HUES64 (cell line): ENCODE measurements at regions not wholly inside any gene's neighbourhood (a gene's known extent, or its start where the extent isn't known, plus 50 kb on each side); places are given as distances from the start of the nearest gene placed in this dataset.
"Not testable (repeated sequence)": the region's sequence is repeated elsewhere in the genome, so short reads cannot be mapped to it uniquely, and the experiment has no call there.

Experiments used
- H3K27ac ChIP-seq: 2 replicates; pipeline ENCODE4 v1.7.0; 2013; ENCODE audit warnings: low read depth, low read length, inconsistent platforms
- H3K27me3 ChIP-seq: 2 replicates; pipeline ENCODE4 v1.6.1; 2013; ENCODE audit warnings: mild to moderate bottlenecking, low read length; ENCODE audit not compliant: insufficient read depth
- H3K36me3 ChIP-seq: 2 replicates; pipeline ENCODE4 v1.6.1; 2013; ENCODE audit warnings: mild to moderate bottlenecking, low read length; ENCODE audit not compliant: insufficient read depth
- H3K4me1 ChIP-seq: 2 replicates; pipeline ENCODE4 v1.6.1; 2013; ENCODE audit warnings: mild to moderate bottlenecking, low read length, moderate library complexity; ENCODE audit not compliant: insufficient read depth
- H3K4me3 ChIP-seq: 2 replicates; pipeline ENCODE4 v1.5.1; 2013; ENCODE audit warnings: mild to moderate bottlenecking, low read length, moderate library complexity
- H3K9ac ChIP-seq: 2 replicates; pipeline ENCODE4 v1.6.1; 2013; ENCODE audit warnings: mild to moderate bottlenecking, low read depth, low read length
- H3K9me3 ChIP-seq: 2 replicates; pipeline ENCODE4 v1.6.1; 2013; ENCODE audit warnings: low read depth, low read length; ENCODE audit not compliant: insufficient read depth
- WGBS: fragments of 150-250, 120-280 bp; methylation state at CpG from one replicate; pipeline ENCODE4 v1.1.7; 2013; ENCODE audit warnings: missing lambda C conversion rate; 5-methylcytosine and 5-hydroxymethylcytosine counted together

DNA sequence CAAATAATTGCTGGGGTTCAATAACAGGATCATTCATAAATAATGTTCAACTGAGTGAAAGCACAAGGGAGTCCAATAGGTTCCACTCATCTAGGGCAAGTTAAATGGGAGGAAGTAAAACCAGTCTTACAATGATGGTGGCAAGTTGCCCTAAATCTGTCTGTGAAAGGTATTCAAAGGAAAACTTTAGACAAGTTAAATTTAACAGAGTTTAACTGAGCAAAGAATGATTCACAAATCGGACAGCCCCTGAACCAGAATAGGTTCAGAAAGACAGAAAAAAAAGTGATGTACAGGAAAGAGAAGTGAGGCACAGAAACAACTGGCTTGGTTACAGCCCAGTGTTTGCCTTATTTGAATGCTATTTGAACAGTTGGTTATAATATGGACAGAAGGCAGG lies 183.5 kb upstream of the ADGRL4 start:
- no peak overlapping the region for H3K9ac ChIP-seq
- H3K36me3 ChIP-seq, result no peaks in the 10 kb centered on the region
- no peaks in the 10 kb centered on the region for H3K27me3 ChIP-seq
- no peaks in the 10 kb centered on the region for H3K9me3 ChIP-seq
- no peak overlapping the region for H3K27ac ChIP-seq
- WGBS, result 100% methylated on average over 1 of the region's 1 CpG
- H3K4me1 ChIP-seq, result peaks cover 11% of the 10 kb centered on the region
- H3K4me3 ChIP-seq, result no peak overlapping the region

DNA sequence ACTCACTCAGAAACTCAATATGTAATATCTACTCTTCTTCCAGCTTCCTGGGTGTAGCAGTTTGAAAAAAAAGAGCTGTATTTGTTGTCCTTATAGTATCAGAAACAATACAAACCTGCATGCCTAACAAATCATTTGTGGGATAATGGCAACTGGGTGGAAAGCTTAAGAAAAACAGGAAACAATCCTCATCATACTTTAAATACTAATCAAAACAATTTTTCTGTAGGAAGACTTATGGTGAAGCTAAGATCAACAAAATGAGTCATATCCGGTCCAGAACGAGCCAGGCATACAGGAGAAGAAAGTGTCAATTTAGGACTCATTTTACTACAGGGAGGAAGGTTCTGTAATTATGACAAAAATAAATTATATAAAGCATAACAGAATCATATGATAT lies 181.8 kb upstream of the ADGRL4 start:
- no peaks in the 10 kb centered on the region for H3K9me3 ChIP-seq
- 91% methylated on average over 1 of the region's 2 CpGs for WGBS
- no peak overlapping the region for H3K27ac ChIP-seq

DNA sequence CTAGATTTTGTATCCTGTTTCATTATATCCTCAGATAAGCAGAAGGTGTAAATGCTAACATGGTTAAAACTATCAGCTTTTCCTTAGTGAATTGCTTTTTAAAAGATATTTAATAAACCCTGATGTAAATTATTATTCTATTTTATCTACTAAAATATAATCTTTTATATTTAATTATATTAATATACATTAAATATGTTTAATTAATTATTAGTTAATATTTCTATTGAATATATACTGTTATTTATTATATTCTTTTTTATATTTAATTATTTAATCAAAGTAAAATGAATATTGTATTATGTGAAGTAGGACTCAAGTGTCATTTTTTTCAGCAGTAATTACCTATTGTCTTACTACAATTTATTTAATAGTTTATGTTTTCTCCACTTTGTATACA lies 179.7 kb upstream of the ADGRL4 start:
- no peaks in the 10 kb centered on the region for H3K36me3 ChIP-seq
- no peak overlapping the region for H3K27ac ChIP-seq
- no peak overlapping the region for H3K4me3 ChIP-seq
- H3K9ac ChIP-seq, result no peak overlapping the region
- no peaks in the 10 kb centered on the region for H3K4me1 ChIP-seq
- H3K27me3 ChIP-seq, result no peaks in the 10 kb centered on the region
- H3K9me3 ChIP-seq, result no peaks in the 10 kb centered on the region

More for the DNA sequence above, 181.8 kb upstream of the ADGRL4 start:
- no peak overlapping the region for H3K4me3 ChIP-seq
- no peak overlapping the region for H3K9ac ChIP-seq
- peaks cover 4% of the 10 kb centered on the region for H3K4me1 ChIP-seq
- H3K27me3 ChIP-seq, result no peaks in the 10 kb centered on the region
- no peaks in the 10 kb centered on the region for H3K36me3 ChIP-seq

DNA sequence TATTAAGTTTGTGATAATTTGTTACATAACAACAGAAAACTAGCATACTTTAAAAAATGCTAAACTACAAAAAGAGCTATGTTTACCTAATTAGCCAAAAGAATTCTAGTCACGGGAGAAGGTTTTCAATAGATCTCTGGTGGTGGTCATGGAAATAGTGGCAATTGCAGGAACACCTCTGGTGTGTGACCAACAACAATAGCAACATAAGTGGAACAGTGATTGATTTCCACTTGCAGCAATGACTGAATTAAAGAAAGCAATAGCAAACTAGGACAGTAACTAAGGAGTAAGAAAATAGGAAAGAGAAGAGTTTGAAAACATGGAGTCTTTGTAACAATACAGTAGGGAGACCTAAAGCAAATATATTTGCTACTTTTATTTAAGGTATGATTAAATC lies 171.3 kb upstream of the ADGRL4 start:
- H3K4me1 ChIP-seq, result no peaks in the 10 kb centered on the region
- no peak overlapping the region for H3K4me3 ChIP-seq
- no peaks in the 10 kb centered on the region for H3K27me3 ChIP-seq
- WGBS, result 100% methylated on average over 1 of the region's 1 CpG
- H3K9me3 ChIP-seq, result 0 out of 2 replicates have a peak, but pooled peaks cover 6% of the 10 kb centered on the region
- no peak overlapping the region for H3K27ac ChIP-seq
- H3K36me3 ChIP-seq, result no peaks in the 10 kb centered on the region
- no peak overlapping the region for H3K9ac ChIP-seq

DNA sequence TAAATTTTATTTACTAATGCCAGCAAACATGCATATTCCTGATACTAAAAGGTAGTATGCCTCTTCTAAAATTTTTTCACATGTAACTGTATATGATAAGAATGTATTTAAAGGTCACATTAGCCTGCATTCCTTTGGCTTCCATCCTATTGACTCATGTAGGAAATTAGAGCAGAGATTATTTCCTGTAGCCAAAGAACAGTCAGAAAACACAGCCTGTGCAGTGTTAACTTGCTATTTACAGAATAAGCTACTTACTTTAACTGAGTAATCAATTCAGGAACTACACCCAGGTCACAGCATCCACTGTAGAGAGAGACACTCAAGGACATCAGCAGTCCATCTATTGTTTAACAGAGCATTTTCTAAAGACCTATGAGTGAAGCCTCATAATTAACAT lies 154.5 kb upstream of the ADGRL4 start:
- H3K9me3 ChIP-seq, result peaks cover 10% of the 10 kb centered on the region
- no peak overlapping the region for H3K9ac ChIP-seq
- no peaks in the 10 kb centered on the region for H3K4me1 ChIP-seq
- H3K36me3 ChIP-seq, result no peaks in the 10 kb centered on the region
- H3K27me3 ChIP-seq, result no peaks in the 10 kb centered on the region
- H3K4me3 ChIP-seq, result no peak overlapping the region
- no peak overlapping the region for H3K27ac ChIP-seq

DNA sequence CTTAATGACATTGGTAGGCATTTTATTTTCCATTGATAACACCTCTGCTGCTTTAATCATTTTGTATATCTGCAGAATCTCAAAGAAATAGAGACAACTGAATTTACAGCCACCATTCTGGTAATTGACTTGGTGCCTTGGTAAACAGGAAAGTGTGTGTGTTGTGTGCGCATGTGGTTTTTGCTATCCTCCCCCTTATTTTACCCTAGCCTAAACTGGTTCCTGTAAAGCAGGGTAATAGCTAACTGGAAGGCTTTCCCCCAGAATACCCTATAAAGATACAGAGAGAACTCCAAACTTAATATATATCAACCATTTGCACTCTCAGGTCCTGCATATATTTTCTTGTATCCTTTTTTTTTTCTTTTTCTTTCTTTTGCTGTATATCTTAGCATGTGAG lies 149.5 kb upstream of the ADGRL4 start:
- Histone ChIP-seq H3K27me3 (no peaks in the 10 kb centered on the region), H3K9ac (no peak overlapping the region), H3K36me3 (no peaks in the 10 kb centered on the region), H3K4me1 (no peaks in the 10 kb centered on the region), H3K4me3 (no peak overlapping the region), H3K9me3 (no peaks in the 10 kb centered on the region), H3K27ac (no peak overlapping the region)
- WGBS, result no CpG with 5 or more reads among the region's 1 CpG

DNA sequence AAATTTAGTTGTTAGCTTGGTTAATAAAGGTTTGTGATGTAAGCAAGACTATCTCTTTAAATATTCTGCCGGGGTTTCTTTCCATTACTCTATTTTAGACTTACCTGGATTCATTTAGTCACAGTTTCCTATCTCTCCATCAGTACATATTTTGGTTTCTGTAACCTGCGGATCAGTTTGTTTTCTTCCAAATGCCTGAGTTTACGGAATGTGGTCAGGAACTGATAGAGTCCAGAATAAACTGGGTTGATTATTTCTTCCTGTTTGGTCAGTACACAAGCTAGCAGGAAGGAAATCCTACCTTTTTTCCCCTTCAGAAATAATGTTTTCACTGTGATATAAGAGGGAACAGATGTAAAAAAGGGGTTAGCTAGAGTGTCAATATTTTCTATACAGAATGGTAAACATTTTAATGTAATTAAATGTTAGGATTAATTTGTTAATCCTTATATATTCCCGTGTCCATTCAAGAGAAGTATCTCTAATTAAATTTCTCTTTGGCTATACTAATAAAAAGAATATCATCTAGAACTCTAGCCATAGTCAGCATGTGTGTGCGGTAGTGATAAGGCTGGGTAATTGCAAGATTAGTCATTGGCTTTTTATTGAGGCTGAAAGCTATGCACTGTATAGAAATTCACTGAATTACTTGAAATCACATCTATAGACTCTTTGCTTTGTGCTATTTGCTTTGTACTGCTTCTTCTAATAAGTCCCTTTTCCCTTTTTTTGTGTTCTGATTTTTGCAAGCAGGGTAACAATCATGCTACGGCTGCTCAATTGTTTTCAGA lies 144.7 kb upstream of the ADGRL4 start:
- H3K27me3 ChIP-seq, result no peaks in the 10 kb centered on the region
- H3K27ac ChIP-seq, result no peak overlapping the region
- H3K36me3 ChIP-seq, result no peaks in the 10 kb centered on the region
- no peaks in the 10 kb centered on the region for H3K9me3 ChIP-seq
- H3K9ac ChIP-seq, result no peak overlapping the region
- no peaks in the 10 kb centered on the region for H3K4me1 ChIP-seq
- no peak overlapping the region for H3K4me3 ChIP-seq
- WGBS, result 67% methylated on average over 3 of the region's 6 CpGs

DNA sequence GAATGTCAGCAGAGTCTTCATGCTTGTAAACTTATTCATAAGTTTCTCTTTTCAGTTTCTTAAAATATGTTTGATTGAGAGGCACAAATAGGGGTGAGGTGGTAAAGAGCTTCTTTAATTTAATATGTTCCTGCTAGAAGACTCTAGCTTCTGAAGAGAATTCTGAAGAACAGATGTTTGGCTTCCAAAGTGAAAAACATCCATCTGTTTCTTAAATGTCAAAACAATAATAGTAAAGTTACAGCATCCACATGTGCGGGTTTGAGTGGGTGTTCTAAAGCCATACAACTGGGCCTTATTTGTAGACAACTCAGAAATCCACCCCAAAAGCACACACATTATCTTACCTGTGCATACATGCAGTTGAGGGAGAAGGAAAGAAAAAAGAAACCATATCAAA lies 144.0 kb upstream of the ADGRL4 start:
- Histone ChIP-seq H3K4me3 (no peak overlapping the region), H3K27me3 (no peaks in the 10 kb centered on the region), H3K27ac (no peak overlapping the region), H3K9ac (no peak overlapping the region), H3K4me1 (no peaks in the 10 kb centered on the region), H3K36me3 (no peaks in the 10 kb centered on the region), H3K9me3 (no peaks in the 10 kb centered on the region)
- WGBS, result 100% methylated on average over 1 of the region's 1 CpG

DNA sequence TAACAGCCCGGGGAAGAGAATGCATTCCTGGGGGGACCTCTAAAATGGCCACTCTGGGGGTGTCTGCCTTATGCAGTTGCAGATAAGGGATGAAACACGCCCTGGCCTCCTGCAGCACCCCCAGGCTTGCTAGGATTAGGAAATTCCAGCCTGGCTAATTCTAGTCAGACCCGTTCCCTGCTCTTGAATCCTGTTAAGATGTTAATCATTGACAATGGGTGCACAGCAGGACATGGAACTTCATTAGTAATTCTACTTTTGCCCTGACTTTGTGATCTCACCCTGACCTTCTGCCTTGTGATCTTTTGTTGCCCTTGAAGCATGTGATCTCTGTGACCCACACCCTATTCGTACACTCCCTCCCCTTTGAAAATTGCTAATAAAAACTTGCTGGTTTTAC lies 131.7 kb upstream of the ADGRL4 start:
- H3K9me3 ChIP-seq, H3K9ac ChIP-seq, H3K4me3 ChIP-seq, H3K36me3 ChIP-seq, H3K4me1 ChIP-seq, H3K27me3 ChIP-seq, H3K27ac ChIP-seq: not testable (repeated sequence)
- 76% methylated on average over 4 of the region's 4 CpGs for WGBS

DNA sequence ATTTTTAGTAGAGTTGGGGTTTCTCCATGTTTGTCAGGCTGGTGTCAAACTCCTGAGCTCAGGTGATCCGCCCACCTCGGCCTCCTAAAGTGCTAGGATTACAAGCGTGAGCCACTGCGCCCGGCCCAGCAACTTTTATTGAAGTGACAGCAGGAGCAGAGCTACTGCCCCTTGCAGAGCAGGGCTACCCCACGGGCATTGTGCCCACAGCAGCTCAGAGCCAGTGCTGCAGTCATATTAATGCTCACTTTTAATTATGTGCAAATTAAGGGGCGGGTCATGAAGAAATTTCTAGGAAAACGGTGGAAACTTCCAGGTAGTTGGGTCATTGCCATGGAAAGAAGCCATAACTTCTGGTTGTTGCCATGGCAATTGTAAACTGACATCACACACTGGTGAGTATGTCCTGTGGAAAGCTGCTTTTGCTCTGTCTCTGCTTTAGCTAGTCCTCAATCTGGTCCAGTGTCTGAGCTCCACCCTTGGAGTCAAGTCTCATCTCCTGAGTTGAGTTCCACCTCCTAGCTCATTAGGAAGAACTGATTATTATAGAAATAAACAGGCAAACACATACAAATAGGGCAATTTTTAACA lies 127.3 kb upstream of the ADGRL4 start:
- WGBS, result 91% methylated on average over 8 of the region's 8 CpGs
- H3K9me3 ChIP-seq, result peaks cover 3% of the 10 kb centered on the region; the same call in 1 of the 2 replicates
- H3K4me1 ChIP-seq, result no peaks in the 10 kb centered on the region
- H3K36me3 ChIP-seq, result no peaks in the 10 kb centered on the region
- no peak overlapping the region for H3K27ac ChIP-seq
- no peaks in the 10 kb centered on the region for H3K27me3 ChIP-seq
- no peak overlapping the region for H3K9ac ChIP-seq
- H3K4me3 ChIP-seq, result no peak overlapping the region

DNA sequence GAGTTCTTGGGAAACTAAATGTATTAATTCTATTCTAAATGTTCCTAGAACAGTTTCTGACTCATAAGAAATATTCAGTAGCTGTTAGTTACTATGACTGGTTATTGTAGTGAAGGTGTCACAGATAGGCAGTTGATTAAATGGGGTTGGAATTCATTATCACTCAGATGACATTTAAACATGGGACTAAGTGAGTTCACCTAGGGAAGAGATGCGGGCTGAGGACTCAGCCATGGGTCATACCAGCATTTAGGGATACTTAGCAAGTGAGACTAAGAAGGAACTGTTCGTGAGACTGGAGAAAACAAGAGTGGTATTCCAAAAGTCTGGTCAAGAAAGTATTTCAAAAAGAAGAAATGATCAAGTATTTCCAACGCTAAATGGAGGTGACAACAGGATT lies 125.1 kb upstream of the ADGRL4 start:
- H3K9me3 ChIP-seq, result no peaks in the 10 kb centered on the region
- no peak overlapping the region for H3K4me3 ChIP-seq
- H3K27me3 ChIP-seq, result no peaks in the 10 kb centered on the region
- H3K9ac ChIP-seq, result no peak overlapping the region
- WGBS, result 94% methylated on average over 3 of the region's 3 CpGs
- H3K4me1 ChIP-seq, result no peaks in the 10 kb centered on the region
- H3K36me3 ChIP-seq, result no peaks in the 10 kb centered on the region
- no peak overlapping the region for H3K27ac ChIP-seq

DNA sequence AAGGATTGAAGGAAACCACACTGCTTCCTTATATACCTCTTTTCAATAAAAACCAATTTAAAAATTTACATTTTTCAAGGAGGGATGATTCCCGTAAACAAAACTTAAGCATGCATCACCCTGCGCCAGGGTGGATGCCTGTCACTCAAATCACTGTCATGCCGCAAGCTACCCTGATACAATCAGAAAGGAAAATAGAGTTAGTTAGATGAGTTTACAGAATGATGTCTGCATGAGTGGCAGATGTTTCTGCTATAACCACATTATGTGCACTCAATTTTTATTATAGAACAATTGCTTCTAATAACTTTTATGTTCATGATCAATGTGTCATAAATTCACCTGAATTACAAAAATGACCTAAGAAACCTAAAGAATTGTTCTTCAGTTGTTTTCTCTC lies 123.4 kb upstream of the ADGRL4 start:
- no peaks in the 10 kb centered on the region for H3K9me3 ChIP-seq
- no peak overlapping the region for H3K9ac ChIP-seq
- 95% methylated on average over 3 of the region's 3 CpGs for WGBS
- H3K4me3 ChIP-seq, result no peak overlapping the region
- no peaks in the 10 kb centered on the region for H3K4me1 ChIP-seq
- H3K36me3 ChIP-seq, result no peaks in the 10 kb centered on the region
- no peaks in the 10 kb centered on the region for H3K27me3 ChIP-seq
- no peak overlapping the region for H3K27ac ChIP-seq
